ENCODE measurements at regions not wholly inside any gene's neighbourhood (a gene's known extent, or its start where the extent isn't known, plus 50 kb on each side); places are given as distances from the start of the nearest gene placed in this dataset.

DNA sequence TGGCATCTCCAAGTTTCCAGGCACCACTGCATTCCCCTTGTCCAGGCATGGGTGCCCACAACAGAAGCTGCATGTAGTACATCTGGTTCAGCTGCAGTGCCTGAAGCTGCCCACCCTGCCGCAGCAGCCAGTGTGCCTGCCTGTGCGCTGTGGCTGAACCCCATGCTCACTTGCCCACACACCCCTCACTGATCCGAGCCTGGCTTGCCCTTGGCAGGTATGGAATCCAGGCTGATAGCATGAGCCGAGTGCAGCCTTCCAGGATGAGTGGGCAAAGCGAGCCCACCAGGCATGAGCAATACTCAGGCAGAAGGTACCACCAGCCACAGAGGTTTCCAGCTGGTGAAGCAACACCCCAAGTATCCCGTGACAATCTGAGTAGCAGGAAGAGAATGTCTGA is 280.3 kb upstream of the KLF12 start:
- TF ChIP-seq, protein P1, sequence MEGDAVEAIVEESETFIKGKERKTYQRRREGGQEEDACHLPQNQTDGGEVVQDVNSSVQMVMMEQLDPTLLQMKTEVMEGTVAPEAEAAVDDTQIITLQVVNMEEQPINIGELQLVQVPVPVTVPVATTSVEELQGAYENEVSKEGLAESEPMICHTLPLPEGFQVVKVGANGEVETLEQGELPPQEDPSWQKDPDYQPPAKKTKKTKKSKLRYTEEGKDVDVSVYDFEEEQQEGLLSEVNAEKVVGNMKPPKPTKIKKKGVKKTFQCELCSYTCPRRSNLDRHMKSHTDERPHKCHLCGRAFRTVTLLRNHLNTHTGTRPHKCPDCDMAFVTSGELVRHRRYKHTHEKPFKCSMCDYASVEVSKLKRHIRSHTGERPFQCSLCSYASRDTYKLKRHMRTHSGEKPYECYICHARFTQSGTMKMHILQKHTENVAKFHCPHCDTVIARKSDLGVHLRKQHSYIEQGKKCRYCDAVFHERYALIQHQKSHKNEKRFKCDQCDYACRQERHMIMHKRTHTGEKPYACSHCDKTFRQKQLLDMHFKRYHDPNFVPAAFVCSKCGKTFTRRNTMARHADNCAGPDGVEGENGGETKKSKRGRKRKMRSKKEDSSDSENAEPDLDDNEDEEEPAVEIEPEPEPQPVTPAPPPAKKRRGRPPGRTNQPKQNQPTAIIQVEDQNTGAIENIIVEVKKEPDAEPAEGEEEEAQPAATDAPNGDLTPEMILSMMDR (IDR thresholded peaks at IDR 0.05; ENCODE audit: insufficient read depth, low read length, poor library complexity, severe bottlenecking): no peak
- TF ChIP-seq EZH2phosphoT487 (conservative IDR thresholded peaks at IDR 0.05; ENCODE audit: low read length): no peak

All from SU-DHL-6 (cell line).